Fibroblast of skin of abdomen (primary cell): ENCODE measurements at regions not wholly inside any gene's neighbourhood (a gene's known extent, or its start where the extent isn't known, plus 50 kb on each side); places are given as distances from the start of the nearest gene placed in this dataset.

Experiments used
- DNase-seq: peaks from one replicate; pipeline ENCODE4 v3.0.0-alpha.2; 2013

- DNase-seq: no peak
Observed at GRCh38 chr14:85464135-85464895, 65.6 kb upstream of the FLRT2 start.

- no peak for DNase-seq
Observed at GRCh38 chr14:85466678-85467077, 63.3 kb upstream of the FLRT2 start.

GRCh38 chr14:85468816-85469215 lies 61.1 kb upstream of the FLRT2 start:
- no peak for DNase-seq

- DNase-seq: peak; percentile 86
Observed at GRCh38 chr14:85471156-85471555, 58.8 kb upstream of the FLRT2 start.

- peak; percentile 94 for DNase-seq
Observed at GRCh38 chr14:85471744-85472143, 58.2 kb upstream of the FLRT2 start.

- no peak for DNase-seq
Observed at GRCh38 chr14:85474431-85474830, 55.5 kb upstream of the FLRT2 start.

GRCh38 chr14:85475113-85475512 lies 54.8 kb upstream of the FLRT2 start:
- peak; percentile 25 for DNase-seq

- no peak for DNase-seq
Observed at GRCh38 chr14:85479306-85479705, 50.6 kb upstream of the FLRT2 start.

- peak; percentile 12 for DNase-seq
Observed at GRCh38 chr14:85479771-85480170, 50.2 kb upstream of the FLRT2 start.
